Renal cortex interstitium (tissue), 11 donors: ENCODE measurements at regions not wholly inside any gene's neighbourhood (a gene's known extent, or its start where the extent isn't known, plus 50 kb on each side); places are given as distances from the start of the nearest gene placed in this dataset.

Source experiments
- DNase-seq, 11 donors: peaks; one replicate each; pipeline ENCODE4 v3.0.0-alpha.2; 2013; ENCODE audit warnings: low read depth in 9 of 11, low spot score in 4 of 11; ENCODE audit errors: extremely low read depth in 1 of 11

GRCh38 chr11:45455536-45455935, 169.4 kb upstream of the SYT13 start:
- DNase-seq, result no peak

GRCh38 chr11:45454917-45455401, 168.8 kb upstream of the SYT13 start:
- DNase-seq, result no peak

GRCh38 chr11:45453721-45454120, 167.6 kb upstream of the SYT13 start:
- DNase-seq, result no peak

- no peak for DNase-seq
Measured at GRCh38 chr11:45451766-45452440, 165.8 kb upstream of the SYT13 start.

- DNase-seq, result no peak
Measured at GRCh38 chr11:45450189-45450588, 164.0 kb upstream of the SYT13 start.

- DNase-seq, result no peak
Measured at GRCh38 chr11:45449036-45449601, 163.0 kb upstream of the SYT13 start.

- no peak for DNase-seq
Measured at GRCh38 chr11:45448561-45448960, 162.4 kb upstream of the SYT13 start.

GRCh38 chr11:45446998-45447397, 160.9 kb upstream of the SYT13 start:
- DNase-seq, result no peak

- DNase-seq, result no peak
Measured at GRCh38 chr11:45446434-45446833, 160.3 kb upstream of the SYT13 start.

GRCh38 chr11:45444796-45445195, 158.7 kb upstream of the SYT13 start:
- no peak for DNase-seq

GRCh38 chr11:45440111-45440510, 154.0 kb upstream of the SYT13 start:
- no peak for DNase-seq

- no peak for DNase-seq
Measured at GRCh38 chr11:45436966-45437365, 150.8 kb upstream of the SYT13 start.

- no peak for DNase-seq
Measured at GRCh38 chr11:45436118-45436517, 150.0 kb upstream of the SYT13 start.

GRCh38 chr11:45435706-45436105, 149.6 kb upstream of the SYT13 start:
- no peak for DNase-seq

GRCh38 chr11:45432910-45433309, 146.8 kb upstream of the SYT13 start:
- DNase-seq, result no peak

GRCh38 chr11:45432100-45432499, 146.0 kb upstream of the SYT13 start:
- no peak for DNase-seq

GRCh38 chr11:45431046-45432018, 145.2 kb upstream of the SYT13 start:
- no peak for DNase-seq

GRCh38 chr11:45430361-45430760, 144.2 kb upstream of the SYT13 start:
- DNase-seq, result no peak

- DNase-seq, result no peak
Measured at GRCh38 chr11:45429719-45430118, 143.6 kb upstream of the SYT13 start.
